HAP-1 (cell line): ENCODE measurements at regions not wholly inside any gene's neighbourhood (a gene's known extent, or its start where the extent isn't known, plus 50 kb on each side); places are given as distances from the start of the nearest gene placed in this dataset.
"Not testable (repeated sequence)": the region's sequence is repeated elsewhere in the genome, so short reads cannot be mapped to it uniquely, and the experiment has no call there.

ENCODE experiments used
- DNase-seq, 2 experiments: peaks; one replicate each; pipeline ENCODE4 v3.0.0-alpha.2; 2016 to 2020; ENCODE audit warnings: low spot score in 2 of 2
- H3K27me3 ChIP-seq: fragments of 250-450 bp; sonication (Bioruptor Pico); 2 replicates; pipeline ENCODE4 v1.5.1; 2020; ENCODE audit warnings: low read depth, mild to moderate bottlenecking, moderate library complexity
- H3K36me3 ChIP-seq: fragments of 250-450 bp; sonication (Bioruptor Pico); replicated peaks from 2 replicates; pipeline ENCODE4 v1.5.1; 2020; ENCODE audit warnings: mild to moderate bottlenecking
- H3K4me1 ChIP-seq: fragments of 250-450 bp; sonication (Bioruptor Pico); 2 replicates; pipeline ENCODE4 v1.5.1; 2020; ENCODE audit warnings: mild to moderate bottlenecking
- H3K4me3 ChIP-seq: fragments of 250-450 bp; sonication (Bioruptor Pico); 2 replicates; pipeline ENCODE4 v1.5.1; 2020; ENCODE audit warnings: mild to moderate bottlenecking, moderate library complexity
- H3K9me3 ChIP-seq: fragments of 250-450 bp; sonication (Bioruptor Pico); 2 replicates; pipeline ENCODE4 v1.5.1; 2020; ENCODE audit warnings: mild to moderate bottlenecking, moderate library complexity
- in situ Hi-C: fragments of 300-500 bp; cut with MboI; formaldehyde crosslinking; loops from 3 replicates; pipeline ENCODE4 v1.14.3; 2020; ENCODE audit warnings: low sequenced_read_pairs, inconsistent platforms, mixed read lengths

- H3K27me3 ChIP-seq, H3K36me3 ChIP-seq, DNase-seq, in situ Hi-C loops, H3K9me3 ChIP-seq, H3K4me3 ChIP-seq, H3K4me1 ChIP-seq: not testable (repeated sequence)
Observed at GRCh38 chr17:52883907-52884491, 725.5 kb upstream of the CA10 start.

DNA sequence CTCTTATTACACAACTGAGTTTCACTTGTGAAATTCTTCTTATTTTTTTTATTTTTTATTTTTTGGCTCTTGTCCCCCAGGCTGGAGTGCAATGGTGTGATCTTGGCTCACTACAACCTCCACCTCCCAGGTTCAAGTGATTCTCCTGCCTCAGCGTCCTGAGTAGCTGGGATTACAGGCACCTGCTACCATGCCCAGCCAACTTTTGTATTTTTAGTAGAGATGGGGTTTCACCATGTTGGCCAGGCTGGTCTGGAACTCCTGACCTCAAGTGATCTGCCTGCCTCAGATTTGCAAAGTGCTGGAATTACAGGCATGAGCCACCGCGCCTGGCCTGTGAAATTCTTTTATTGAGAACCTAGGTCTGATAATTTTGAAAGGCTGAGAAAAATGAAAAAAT, 688.3 kb upstream of the CA10 start:
- H3K9me3 ChIP-seq, DNase-seq, H3K27me3 ChIP-seq, H3K4me1 ChIP-seq, H3K36me3 ChIP-seq, H3K4me3 ChIP-seq, in situ Hi-C loops: not testable (repeated sequence)

GRCh38 chr17:52841971-52842370, 683.5 kb upstream of the CA10 start:
- Histone ChIP-seq H3K4me3 (no peak overlapping the region), H3K27me3 (no peaks in the 10 kb centered on the region), H3K9me3 (no peaks in the 10 kb centered on the region), H3K36me3 (no peaks in the 10 kb centered on the region), H3K4me1 (no peaks in the 10 kb centered on the region)
- DNase-seq = no peak
- in situ Hi-C loops = no loop called here

DNA sequence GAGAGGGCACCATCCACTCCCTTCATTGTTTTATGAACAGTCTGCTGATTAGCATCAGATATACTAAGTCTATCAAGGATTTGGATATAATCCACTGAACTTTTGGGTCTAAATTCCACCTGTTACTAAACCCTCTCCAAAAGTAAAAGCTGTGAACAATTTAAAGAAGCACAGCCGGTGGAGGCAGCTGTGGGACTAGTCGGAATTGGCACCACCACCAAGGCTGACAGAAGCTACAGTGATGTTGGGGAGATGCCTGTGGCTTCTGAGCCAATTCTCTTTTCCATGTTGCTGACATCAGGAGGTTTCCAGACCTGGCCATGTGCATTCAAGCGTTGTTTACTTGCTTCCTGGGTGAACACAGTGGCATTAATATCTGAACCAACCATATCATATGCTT, 679.0 kb upstream of the CA10 start:
- in situ Hi-C loops = no loop called here

DNA sequence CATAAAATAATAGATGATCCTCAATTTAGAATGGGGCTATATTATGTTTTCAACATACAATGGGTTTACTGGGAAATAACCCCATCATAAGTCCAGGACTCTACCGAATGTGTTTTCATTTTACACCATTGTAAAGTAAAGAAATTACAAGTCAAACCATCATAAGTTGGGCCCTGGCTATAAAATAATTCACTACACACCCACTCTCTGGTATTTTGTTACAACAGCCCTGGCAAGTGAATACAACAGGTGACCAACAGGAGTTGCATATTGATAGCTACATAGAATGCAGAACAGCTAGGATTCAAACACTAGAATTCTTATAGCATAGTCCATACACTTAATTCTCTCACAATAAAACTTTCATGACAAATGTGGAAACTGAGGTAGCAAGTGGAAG, 673.0 kb upstream of the CA10 start:
- H3K9me3 ChIP-seq = no peaks in the 10 kb centered on the region
- in situ Hi-C loops = no loop called here

More for the DNA sequence above, 679.0 kb upstream of the CA10 start:
- Histone ChIP-seq H3K4me3 (no peak overlapping the region), H3K27me3 (no peaks in the 10 kb centered on the region), H3K4me1 (no peaks in the 10 kb centered on the region), H3K36me3 (no peaks in the 10 kb centered on the region), H3K9me3 (no peaks in the 10 kb centered on the region)
- no peak for DNase-seq

GRCh38 chr17:52828621-52829020, 670.1 kb upstream of the CA10 start:
- no peak overlapping the region for H3K4me3 ChIP-seq
- no peaks in the 10 kb centered on the region for H3K36me3 ChIP-seq
- H3K4me1 ChIP-seq = no peaks in the 10 kb centered on the region
- in situ Hi-C loops = no loop called here
- no peaks in the 10 kb centered on the region for H3K9me3 ChIP-seq
- no peak for DNase-seq
- H3K27me3 ChIP-seq = no peaks in the 10 kb centered on the region

More for the DNA sequence above, 673.0 kb upstream of the CA10 start:
- Histone ChIP-seq H3K4me3 (no peak overlapping the region), H3K36me3 (no peaks in the 10 kb centered on the region), H3K27me3 (no peaks in the 10 kb centered on the region), H3K4me1 (no peaks in the 10 kb centered on the region)
- DNase-seq = no peak

GRCh38 chr17:52827526-52827925, 669.0 kb upstream of the CA10 start:
- Histone ChIP-seq H3K27me3 (no peaks in the 10 kb centered on the region), H3K4me1 (no peaks in the 10 kb centered on the region), H3K9me3 (no peaks in the 10 kb centered on the region), H3K36me3 (no peaks in the 10 kb centered on the region), H3K4me3 (no peak overlapping the region)
- in situ Hi-C loops = no loop called here
- DNase-seq = no peak

DNA sequence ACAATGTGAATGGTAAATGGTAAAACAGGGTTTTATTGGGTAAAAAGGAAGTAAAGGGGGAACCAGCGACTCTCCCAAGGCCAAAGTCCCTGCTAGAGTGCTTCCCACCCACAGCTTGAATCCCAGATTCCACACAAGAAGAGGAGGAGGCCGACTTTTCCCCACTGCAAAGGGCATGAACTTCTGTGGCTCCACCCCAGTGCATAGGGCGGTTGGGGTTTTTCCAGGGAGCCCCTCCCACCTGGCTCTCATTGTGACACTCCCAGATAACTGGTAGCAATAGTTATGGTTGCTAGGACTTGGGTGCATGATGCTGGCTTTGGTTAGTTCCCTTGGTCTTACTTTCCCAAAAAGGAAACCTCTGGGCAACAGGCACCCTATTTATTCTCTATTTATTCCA, 666.0 kb upstream of the CA10 start:
- no peak overlapping the region for H3K4me3 ChIP-seq
- in situ Hi-C loops = loop anchor here (25.0 kb wide), 1 partner anchor 112 kb away; no protein-coding TSS in a partner anchor
- H3K36me3 ChIP-seq = no peaks in the 10 kb centered on the region
- H3K4me1 ChIP-seq = no peaks in the 10 kb centered on the region
- no peak for DNase-seq
- no peaks in the 10 kb centered on the region for H3K27me3 ChIP-seq
- no peaks in the 10 kb centered on the region for H3K9me3 ChIP-seq

- no peak overlapping the region for H3K4me3 ChIP-seq
- no peaks in the 10 kb centered on the region for H3K4me1 ChIP-seq
- H3K27me3 ChIP-seq = no peaks in the 10 kb centered on the region
- in situ Hi-C loops = loop anchor here (25.0 kb wide), 1 partner anchor 111 kb away; no protein-coding TSS in a partner anchor
- DNase-seq = no peak
- no peaks in the 10 kb centered on the region for H3K36me3 ChIP-seq
- no peaks in the 10 kb centered on the region; the same call in 1 of the 2 replicates for H3K9me3 ChIP-seq
Observed at GRCh38 chr17:52823155-52823554, 664.6 kb upstream of the CA10 start.

DNA sequence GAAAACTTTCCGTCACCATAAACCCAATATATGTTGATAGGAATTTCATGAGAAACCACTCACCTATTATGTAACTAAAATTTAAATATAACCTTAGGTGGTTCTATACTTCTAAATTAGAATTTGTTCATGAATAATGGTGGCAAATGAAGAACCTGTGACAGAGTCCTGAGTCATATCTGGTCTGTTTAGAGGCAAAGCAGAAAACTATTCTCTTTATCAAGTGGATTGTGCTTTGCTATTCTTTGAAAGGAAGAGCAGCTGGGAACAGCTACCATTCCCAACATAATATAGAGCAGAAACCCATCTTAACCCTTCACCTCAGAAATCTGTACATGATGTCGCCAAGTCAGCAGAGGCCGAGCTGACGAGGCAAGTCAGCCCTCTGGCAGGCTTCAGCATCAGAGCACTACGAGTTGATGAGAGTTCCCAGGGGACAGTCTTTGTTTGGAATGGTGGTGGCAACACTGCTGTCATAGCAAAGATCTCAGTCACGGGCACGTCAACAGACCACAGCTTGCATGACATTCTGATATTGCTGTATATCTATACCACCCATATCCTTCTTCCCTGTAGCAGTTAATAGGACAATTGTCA, 631.9 kb upstream of the CA10 start:
- no peak for DNase-seq
- H3K36me3 ChIP-seq = no peaks in the 10 kb centered on the region
- in situ Hi-C loops = no loop called here
- H3K27me3 ChIP-seq = no peaks in the 10 kb centered on the region
- no peaks in the 10 kb centered on the region for H3K4me1 ChIP-seq
- no peaks in the 10 kb centered on the region for H3K9me3 ChIP-seq
- no peak overlapping the region for H3K4me3 ChIP-seq

- Histone ChIP-seq H3K27me3 (no peaks in the 10 kb centered on the region), H3K4me1 (no peaks in the 10 kb centered on the region), H3K36me3 (no peaks in the 10 kb centered on the region), H3K4me3 (no peak overlapping the region), H3K9me3 (no peaks in the 10 kb centered on the region)
- DNase-seq = no peak
- in situ Hi-C loops = no loop called here
Observed at GRCh38 chr17:52789829-52790228, 631.3 kb upstream of the CA10 start.

DNA sequence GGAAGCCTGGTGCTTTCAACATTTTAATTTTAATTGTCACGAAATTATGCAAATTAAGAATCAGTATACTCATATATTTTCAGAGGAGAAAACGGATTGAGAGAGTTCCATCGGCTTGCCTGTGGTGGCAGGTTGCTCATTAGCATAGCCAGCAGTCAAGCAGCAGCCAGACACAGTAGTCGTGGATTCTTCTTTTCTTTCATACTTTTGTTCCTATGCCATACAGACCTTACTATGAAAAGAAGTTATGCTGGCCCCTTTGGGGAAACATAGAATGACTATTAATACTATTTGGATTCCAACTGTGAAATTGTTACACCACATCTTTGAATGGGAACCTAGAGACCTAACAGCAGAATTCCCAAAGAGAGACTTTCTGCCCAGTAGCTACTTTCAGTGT, 617.7 kb upstream of the CA10 start:
- Histone ChIP-seq H3K4me3 (no peak overlapping the region), H3K4me1 (no peaks in the 10 kb centered on the region), H3K36me3 (no peaks in the 10 kb centered on the region), H3K9me3 (no peaks in the 10 kb centered on the region), H3K27me3 (no peaks in the 10 kb centered on the region)
- no peak for DNase-seq
- in situ Hi-C loops = no loop called here

- no peak for DNase-seq
- Histone ChIP-seq H3K4me3 (no peak overlapping the region), H3K36me3 (no peaks in the 10 kb centered on the region), H3K27me3 (no peaks in the 10 kb centered on the region), H3K9me3 (no peaks in the 10 kb centered on the region), H3K4me1 (no peaks in the 10 kb centered on the region)
- in situ Hi-C loops = no loop called here
Observed at GRCh38 chr17:52762794-52763167, 604.3 kb upstream of the CA10 start.

- Histone ChIP-seq H3K36me3 (no peaks in the 10 kb centered on the region), H3K27me3 (no peaks in the 10 kb centered on the region), H3K9me3 (no peaks in the 10 kb centered on the region), H3K4me3 (no peak overlapping the region), H3K4me1 (no peaks in the 10 kb centered on the region)
- DNase-seq = no peak
- in situ Hi-C loops = no loop called here
Observed at GRCh38 chr17:52762147-52762793, 603.8 kb upstream of the CA10 start.
